Left forelimb (tissue), 1 donor: ENCODE measurements at regions not wholly inside any gene's neighbourhood (a gene's known extent, or its start where the extent isn't known, plus 50 kb on each side); places are given as distances from the start of the nearest gene placed in this dataset.
"Not testable (repeated sequence)": the region's sequence is repeated elsewhere in the genome, so short reads cannot be mapped to it uniquely, and the experiment has no call there.

Experiments used
- DNase-seq: peaks from one replicate; pipeline ENCODE4 v3.0.0-alpha.2; 2018; ENCODE audit warnings: low spot score

DNA sequence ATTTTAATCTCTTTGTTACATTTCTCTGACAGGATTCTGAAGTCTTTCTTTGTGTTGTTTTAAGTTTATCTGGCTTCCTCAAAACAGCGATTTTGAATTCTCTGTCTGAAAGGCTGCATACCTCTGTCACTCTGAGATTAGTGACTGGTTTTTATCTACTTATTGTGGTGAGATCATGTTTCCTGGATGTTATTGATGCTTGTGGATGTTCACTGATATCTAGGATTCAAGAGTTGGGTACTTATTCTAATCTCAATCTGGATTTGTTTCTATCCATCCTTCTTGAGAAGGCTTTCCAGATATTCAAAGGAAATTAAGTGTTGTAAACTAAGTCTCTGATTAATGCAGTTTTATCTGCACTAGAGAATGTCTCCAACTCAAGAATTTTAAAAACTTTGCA is 1076.1 kb upstream of the ADGRB3 start:
- DNase-seq: no peak

DNA sequence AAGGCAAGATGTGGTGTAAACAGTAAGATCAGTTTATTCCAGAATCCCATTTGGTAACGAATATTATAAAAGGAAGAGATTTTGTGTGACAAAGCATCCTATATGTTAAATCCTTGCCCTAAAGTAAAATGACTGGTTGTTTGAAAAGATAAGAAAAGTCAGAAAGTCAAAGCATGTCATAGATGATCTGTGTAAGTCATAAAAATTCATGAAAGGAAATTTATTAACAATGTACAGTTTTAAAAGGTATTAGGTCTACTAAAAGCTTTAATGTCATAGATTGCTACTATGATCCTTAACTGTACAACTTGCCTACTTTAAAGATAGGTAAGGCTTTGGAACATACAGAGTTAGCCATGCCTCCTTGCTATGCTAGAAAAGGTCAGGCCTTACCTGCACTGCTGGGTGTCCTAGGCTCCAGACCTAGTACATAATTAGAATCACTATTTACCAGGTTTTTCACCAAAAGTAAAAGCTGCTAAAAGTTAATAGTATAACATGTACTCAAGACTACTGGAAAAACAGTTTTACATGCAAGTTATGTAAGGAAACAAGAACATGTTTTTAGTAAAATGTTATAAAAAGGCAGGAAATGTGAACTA is 1090.1 kb upstream of the ADGRB3 start:
- DNase-seq: no peak

DNA sequence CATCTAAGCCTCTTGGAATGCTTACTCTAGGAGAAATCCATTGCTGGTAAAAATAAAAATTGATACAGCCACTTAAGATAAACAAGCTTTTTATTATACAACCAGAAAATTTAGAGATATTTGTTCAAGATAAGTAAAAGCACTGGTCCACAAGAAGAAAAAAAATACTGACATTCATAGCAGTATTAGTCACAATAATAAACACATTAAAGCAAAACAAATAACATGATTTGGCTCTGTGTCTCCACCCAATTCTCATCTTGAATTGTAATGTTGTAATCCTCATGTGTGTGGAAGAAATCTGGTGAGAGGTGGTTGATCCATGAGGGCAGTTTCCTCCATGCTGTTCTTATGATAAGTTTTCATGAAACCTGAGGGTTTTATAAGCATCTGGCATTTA is 1093.5 kb upstream of the ADGRB3 start:
- no peak for DNase-seq

DNA sequence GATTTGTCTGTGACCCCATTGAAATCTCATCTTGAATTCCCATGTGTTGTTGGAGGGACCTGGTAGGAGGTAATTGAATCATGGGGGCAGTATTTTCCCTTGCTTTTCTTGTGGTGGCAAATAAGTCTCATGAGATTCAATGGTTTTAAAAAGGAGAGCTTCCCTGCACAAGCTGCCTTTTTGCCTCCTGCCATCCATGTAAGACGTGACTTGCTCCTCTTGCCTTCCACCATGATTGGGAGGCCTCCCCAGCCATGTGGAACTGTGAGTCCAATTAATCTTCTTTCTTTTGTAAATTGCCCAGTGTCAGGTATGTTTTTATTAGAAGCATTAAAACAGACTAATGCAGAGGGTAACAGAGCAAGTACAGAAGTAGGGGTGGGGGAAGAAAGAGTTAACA is 1097.0 kb upstream of the ADGRB3 start:
- no peak for DNase-seq

DNA sequence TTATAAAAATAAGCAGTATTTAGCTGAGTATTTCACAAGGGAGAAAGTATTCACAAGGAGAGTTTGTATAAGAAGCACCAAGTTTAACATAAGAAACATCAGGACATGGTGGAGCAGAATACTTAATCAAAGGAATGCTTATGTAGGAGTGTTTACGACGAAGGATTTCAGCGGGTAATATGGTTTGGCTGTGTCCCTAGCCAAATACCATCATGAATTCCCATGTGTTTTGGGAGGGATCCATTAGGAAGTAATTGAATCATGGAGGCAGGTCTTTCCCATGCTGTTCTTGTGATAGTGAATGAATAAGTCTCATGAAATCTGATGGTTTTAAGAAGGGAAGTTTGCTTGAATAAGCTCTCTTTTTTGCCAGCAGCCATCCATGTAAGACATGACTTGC is 1099.1 kb upstream of the ADGRB3 start:
- no peak for DNase-seq

DNA sequence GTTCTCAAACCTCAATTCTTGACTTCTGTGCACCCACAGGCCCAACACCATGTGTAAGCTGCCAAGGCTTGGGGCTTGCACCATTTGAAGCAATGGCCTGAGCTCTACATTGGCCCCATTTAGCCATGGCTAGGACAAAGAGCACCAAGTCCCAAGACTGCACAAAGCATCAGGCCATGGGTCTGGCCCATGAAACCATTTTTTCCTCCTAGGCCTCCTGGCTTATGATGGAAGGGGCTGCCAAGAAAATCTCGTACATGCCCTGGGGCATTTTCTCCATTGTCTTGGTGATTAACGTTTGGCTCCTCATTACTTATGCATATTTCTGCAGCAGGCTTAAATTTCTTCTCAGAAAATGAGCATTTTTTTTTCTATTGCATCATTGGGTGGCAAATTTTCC is 1128.7 kb upstream of the ADGRB3 start:
- DNase-seq: no peak

DNA sequence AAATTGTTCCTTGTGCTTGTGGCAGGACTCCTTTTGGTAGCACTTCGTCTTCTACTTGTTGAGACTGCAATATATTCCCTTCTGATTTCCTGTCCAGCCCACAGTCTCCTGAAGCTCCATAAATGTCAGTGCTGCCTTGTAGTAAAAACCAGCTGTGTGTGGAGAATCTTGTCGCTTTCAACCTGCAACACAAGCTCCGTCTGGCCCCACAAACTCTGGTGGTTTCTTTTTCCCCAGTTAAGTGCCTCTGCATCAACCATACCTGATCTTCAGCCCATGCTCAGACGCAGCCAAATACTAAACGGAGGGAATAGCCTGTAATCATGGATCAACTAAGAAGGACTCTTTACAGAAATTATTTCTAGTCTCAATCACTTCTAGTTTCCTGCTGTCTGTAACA is 1133.3 kb upstream of the ADGRB3 start:
- no peak for DNase-seq

DNA sequence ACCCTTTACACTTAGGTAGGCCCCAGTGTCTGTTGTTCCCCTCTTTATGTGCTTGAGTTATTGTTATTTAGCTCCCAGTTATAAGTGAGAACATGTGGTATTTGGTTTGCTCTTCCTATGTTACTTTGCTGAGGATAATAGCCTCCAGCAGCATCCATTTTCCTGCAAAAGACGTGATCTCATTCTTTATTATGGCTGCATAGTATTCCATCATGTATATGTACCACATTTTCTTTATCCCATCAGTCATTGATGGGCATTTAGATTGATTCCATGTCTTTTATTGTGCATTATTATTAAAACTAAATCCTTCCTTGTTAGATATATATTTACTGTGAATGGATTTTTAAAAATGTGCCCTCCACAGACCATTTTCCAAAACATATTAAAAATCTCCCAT is 1137.3 kb upstream of the ADGRB3 start:
- no peak for DNase-seq

DNA sequence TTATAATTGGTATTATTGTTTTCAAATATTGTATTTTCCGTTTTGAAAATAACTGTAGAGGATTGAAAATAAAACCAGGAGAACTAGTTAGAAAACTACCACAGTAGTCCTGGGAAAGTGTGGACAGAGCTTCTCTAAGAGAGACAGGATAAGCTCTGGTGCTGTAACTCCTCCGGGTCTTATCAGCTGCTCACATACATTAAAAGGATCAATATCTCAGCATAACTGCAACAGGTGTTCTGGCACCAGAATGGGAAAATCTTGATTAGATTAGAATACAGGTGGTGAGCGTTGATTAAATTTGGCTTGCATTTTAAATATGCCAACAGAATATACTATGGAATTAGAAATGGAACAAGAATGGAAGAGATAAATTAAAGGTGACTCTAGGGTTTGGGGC is 1138.9 kb upstream of the ADGRB3 start:
- no peak for DNase-seq

DNA sequence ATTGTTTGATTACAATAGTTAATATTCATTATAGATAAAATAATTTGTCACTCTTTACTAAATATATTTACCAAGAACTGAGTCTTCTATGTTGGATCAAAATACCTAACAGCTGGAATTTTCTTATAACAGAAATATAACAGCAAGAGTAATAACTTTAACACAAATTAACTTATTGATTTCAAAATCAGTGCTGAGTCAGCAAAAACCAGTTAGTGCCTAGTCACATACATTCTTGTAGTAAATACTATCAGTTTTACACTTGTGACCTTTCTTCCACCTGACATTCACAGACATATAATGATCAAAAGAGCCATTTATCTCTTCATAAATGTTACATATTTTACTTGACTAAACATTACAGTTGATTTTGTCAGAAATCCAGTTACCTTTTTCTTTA is 1141.4 kb upstream of the ADGRB3 start:
- DNase-seq: no peak

DNA sequence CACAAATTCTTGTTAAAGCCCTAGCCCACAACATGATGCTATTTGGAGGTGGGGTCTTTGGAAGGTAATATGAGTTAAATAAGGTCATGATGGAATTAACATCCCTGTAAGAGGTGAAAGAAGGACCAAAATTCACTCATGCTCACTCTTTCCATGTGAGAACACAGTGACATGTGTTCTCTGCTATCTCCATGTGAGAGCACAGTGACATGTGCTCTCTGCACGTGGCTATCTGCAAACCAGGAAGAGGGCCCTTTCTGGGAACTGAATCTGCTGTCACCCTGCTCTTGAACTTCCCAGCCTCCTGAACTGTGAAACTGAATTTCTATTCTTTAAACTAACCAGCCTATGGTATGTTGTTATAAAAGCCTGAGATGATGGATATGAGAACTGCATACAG is 1159.4 kb upstream of the ADGRB3 start:
- DNase-seq: no peak

DNA sequence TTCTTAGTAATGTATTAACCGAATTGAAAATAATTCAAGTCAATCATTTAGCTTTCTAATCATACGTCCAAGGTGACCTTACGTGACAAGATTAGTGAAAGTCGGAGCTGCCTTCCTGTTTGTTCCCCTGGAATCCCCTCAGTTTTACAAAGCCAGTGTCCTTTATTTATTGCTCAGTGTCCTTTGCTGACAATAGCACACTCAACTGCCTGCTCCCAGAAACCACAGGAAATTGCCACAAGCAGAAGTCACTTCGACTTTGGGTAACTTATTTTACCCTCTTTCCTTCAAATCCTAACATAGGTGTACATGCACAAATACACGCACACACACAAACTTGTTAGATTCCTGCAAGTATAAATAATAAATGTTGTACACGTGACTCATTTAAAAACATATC is 1167.7 kb upstream of the ADGRB3 start:
- no peak for DNase-seq

DNA sequence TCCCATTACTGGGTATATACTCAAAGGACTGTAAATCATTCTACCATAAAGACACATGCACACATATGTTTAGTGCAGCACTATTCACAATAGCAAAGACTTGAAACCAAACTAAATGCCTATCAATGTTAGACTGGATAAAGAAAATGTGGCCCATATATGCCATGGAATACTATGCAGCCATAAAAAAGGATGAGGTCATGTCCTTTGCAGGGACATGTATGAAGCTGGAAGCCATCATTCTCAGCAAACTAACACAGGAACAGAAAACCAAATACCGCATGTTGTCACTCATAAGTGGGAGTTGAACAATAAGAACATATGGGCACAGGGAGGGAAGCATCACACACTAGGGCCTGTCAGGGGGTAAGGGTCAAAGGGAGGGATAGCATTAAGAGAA is 1172.4 kb upstream of the ADGRB3 start:
- DNase-seq: not testable (repeated sequence)

DNA sequence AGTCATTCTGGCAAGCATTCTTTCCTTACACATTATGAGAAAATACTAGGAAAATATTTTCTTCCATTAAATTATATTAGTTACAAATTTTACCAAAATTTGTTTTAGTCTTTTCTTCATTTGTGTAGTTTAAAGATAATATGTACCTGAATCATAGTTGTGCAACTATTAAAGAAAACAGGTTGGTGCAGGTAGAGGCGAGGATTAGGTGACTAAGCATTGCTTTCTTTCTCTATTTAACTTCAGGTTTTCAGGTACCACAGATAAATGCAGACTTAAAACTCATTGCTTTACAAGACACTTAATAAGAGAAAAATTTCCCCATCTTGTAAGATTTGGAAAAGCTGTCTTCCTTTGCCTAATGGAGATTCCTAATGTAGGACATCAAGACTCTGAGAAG is 1175.5 kb upstream of the ADGRB3 start:
- DNase-seq: no peak

DNA sequence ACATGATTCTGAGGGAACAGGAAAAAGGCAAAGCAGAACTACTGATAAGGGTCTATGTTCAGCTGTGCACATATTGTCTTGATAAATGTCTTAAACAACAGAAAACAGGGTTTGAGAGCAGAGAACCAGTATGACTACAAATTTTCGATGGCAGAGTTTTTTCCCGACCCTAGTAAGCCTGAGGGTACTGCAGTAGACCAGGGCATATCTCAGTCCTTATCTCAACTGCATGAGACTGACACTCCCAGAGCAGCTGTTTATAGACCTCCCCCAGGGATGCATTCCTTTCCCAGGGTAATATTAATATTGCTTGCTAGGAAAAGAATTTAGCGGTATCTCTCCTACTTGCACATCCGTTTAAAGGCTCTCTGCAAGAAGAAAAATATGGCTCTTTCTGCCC is 1176.8 kb upstream of the ADGRB3 start:
- no peak for DNase-seq

DNA sequence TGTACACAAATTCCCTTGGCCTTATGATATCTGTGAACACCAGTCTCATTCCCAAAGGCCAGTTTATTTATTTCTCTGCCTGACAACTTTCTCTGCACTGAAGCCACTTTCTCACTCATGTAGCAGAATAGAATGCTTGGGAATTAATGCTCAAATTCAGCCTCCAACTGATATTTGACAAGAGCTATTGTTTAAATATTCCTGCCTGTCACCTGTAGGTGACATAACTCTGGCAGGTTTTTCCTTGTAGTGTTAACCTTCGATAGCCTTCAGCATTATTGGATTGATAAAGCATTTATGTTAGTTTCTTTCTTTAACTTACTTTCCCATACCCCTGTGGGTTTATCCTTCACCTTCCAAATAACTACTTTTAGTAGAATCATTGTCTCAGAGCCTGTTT is 1183.2 kb upstream of the ADGRB3 start:
- no peak for DNase-seq

DNA sequence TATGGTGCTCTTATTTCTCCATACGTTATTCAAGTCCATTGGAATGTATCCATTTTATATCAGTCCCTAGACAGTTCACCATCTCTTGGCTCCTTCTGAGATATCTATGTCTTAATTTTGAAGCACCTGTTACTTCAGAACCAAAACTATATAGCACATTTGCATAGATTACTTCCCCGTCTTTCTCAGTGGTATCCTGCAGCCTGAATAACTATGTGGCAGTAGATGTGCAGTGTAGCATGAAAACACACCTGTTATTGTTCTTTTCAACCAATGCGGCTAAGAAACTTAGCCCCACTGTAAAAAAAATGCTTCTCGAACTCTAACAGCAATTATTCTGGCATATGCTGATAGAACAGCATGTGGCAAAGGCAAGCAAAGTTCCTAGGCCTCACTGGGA is 1184.4 kb upstream of the ADGRB3 start:
- DNase-seq: no peak

DNA sequence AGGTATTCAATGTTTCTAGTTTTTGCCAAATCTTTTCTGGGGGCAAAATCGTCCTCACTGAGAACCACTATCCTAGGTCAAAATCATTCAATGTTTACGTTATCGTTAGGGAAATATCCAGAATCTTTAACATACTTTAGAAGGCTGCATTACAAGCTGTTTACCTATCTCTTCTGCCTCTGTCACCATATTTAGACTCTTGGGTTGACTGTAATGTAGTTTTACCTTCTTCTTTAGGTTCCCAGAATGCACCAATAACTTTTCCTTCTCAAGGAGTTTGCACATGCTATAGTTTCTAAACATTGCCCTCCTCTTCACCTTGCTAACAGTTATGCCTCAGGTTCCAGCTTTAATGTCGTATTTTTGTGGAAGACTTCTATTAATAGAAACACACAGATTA is 1185.5 kb upstream of the ADGRB3 start:
- DNase-seq: no peak

DNA sequence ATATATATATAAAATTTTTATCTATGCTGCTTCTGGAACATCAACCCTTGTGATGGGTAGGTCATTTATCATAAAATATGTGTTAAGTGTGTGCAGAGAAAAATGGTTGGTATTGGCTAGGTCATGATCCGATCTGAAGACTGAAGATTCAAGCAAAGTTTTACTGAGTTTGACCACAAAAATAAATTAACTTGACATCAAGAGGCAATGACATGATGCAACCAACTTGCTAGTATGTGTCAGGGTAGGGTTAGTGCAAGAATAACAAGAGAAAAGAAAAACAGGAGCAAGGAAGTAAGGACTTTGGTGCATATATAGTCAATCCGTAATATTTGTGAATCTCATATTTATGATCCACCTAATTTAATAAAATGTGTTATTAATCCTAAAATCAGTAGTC is 1202.0 kb upstream of the ADGRB3 start:
- no peak for DNase-seq

DNA sequence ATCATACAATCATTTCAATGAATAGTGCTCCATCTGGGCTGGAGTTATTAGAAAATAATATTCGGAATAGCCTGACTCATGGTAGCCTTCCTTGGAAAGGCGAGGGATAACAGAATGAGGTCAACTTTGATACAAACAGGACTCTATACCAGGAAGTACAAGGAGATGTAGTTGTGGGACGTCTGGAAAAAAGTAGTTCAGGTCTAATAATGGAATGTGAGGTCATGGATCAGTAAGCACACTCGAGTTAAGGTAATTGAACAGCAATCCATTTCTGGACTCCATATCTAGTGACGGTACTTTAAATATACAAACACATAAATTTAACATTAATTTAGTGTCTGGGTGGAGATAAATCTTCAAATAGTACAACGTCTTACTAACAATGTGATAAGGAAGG is 1204.0 kb upstream of the ADGRB3 start:
- no peak for DNase-seq

DNA sequence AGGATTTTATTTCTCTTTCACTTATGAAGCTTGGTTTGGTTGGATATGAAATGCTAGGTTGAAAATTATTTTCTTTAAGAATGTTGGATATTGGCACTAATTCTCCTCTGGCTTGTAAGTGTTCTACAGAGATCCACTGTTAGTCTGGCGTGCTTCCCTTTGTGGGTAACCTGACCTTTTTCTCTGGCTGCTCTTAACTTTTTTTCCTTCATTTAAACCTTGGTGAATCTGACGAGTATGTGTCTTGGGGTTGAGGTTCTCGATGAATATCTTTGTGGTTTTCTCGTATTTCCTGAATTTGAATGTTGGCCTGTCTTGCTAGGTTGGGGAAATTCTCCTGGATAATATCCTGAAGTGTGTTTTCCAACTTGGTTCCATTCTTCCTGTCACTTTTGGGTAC is 1208.4 kb upstream of the ADGRB3 start:
- not testable (repeated sequence) for DNase-seq

DNA sequence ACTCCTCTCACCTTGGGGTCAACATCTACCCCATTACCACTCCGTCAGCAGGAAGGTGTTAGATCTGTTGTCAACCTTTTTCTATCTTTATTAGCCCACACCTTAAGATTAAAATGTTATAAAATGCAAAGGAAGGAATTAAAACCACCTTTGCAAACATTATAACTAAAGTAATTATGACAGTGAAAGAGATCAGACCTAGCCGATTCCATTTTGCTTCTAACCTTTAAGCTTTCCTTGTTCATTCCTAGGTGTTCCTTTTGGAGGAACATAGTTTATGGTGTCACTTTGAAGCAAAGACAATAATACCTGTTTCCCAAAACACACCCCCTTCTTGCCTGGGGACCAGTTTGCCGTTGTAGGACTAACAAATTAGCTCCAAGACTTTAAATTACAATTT is 1223.0 kb upstream of the ADGRB3 start:
- DNase-seq: no peak

DNA sequence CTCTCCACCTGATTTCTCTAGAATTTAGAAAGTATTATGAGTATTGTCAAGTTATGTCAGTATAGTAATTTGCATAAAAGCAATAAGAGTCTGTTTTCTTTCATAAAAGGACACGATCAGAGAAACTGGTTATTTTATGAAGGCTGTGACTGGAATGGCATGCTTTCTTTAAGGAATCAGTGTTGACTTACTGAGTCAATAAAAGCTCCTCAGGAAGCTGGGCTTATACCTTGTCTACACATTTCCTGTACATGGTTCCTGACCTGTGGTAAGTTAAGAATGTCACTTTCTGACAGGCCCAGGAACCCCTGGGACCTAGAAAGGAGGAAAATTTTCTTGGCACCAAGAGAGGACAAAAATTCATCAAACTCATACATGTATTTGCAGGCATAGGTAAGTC is 1224.0 kb upstream of the ADGRB3 start:
- DNase-seq: no peak

DNA sequence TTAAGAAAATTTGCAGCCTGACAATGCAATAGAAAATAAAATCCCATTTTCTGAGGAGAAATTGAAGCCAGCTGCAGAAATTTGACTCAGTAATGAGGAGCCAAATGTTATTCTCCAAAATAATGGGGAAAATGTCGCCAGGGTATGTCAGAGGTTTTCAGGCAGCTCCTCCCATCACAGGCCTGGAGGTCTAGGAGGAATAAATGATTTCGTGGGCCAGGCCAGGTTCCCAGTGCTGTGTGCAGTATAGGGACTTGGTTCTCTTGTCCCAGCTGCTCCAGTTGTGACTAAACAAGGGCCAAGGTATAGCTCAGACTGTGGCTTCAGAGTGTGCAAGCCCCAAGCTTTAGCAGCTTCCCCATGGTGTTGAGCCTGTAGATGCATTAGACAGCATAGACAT is 1240.8 kb upstream of the ADGRB3 start:
- no peak for DNase-seq

DNA sequence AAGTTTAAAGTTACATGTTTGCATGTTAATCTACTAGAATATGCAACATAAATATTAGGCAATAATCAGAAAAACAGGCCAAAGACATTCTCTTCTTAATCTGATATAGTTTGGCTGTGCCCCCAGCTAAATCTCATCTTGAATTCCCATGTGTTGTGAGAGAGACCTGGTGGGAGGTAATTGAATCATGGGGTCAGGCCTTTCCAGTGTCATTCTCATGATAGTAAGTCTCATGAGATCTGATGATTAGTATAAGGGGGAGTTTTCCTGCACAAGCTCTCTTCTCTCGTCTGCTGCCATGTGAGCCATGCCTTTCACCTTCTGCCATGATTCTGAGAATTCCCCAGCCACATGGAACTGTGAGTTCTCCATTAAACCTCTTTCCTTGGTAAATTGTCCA is 1241.7 kb upstream of the ADGRB3 start:
- DNase-seq: no peak
